H1 (cell line): ENCODE measurements at regions not wholly inside any gene's neighbourhood (a gene's known extent, or its start where the extent isn't known, plus 50 kb on each side); places are given as distances from the start of the nearest gene placed in this dataset.

Source experiments
- CTCF ChIA-PET: fragments of 300-600 bp; sonication (Branson Sonifier 250); formaldehyde crosslinking; loops from one replicate; lab custom pipeline; 2021; ENCODE audit not compliant: partially characterized antibody; lab: Charles Lee
- POLR2A ChIA-PET: fragments of 300-600 bp; sonication (Branson Sonifier 250); formaldehyde crosslinking; loops from one replicate; lab custom pipeline; 2021; ENCODE audit warnings: inconsistent platforms; ENCODE audit not compliant: partially characterized antibody; lab: Charles Lee
- DNase-seq, 2 experiments: peaks; one replicate each; pipeline versions ENCODE4 v3.0.0 to v3.0.0-alpha.2; 2010 to 2022; ENCODE audit warnings: low spot score in 2 of 2, low read depth in 1 of 2, mixed read lengths in 1 of 2
- FAIRE-seq: peaks from 2 replicates; lab custom pipeline; 2011; peaks lifted over from hg19 to GRCh38; lab: Jason Lieb, UNC
- H2AFZ ChIP-seq: 2 replicates; pipeline ENCODE4 v1.8.1; 2012; ENCODE audit warnings: low read length, inconsistent platforms
- H2AK5ac ChIP-seq: 2 replicates; pipeline ENCODE4 v1.6.1; 2013; ENCODE audit warnings: low read depth, low read length
- H2BK120ac ChIP-seq: replicated peaks from 2 replicates; pipeline ENCODE3; 2013; ENCODE audit warnings: low read depth, low read length, inconsistent platforms
- H2BK12ac ChIP-seq: 2 replicates; pipeline ENCODE4 v1.6.1; 2013; ENCODE audit warnings: low read depth, low read length
- H2BK15ac ChIP-seq: 2 replicates; pipeline ENCODE4 v1.6.1; 2013; ENCODE audit warnings: low read length
- H2BK20ac ChIP-seq: 2 replicates; pipeline ENCODE4 v1.6.1; 2013; ENCODE audit warnings: low read length
- H2BK5ac ChIP-seq: 2 replicates; pipeline ENCODE4 v1.6.1; 2013; ENCODE audit warnings: low read depth, low read length
- H3K14ac ChIP-seq: 2 replicates; pipeline ENCODE4 v1.6.1; 2013; ENCODE audit warnings: inconsistent platforms; ENCODE audit not compliant: insufficient read length
- H3K18ac ChIP-seq: 2 replicates; pipeline ENCODE4 v1.6.1; 2013; ENCODE audit warnings: low read length; ENCODE audit errors: extremely low read depth
- H3K23ac ChIP-seq: 2 replicates; pipeline ENCODE4 v1.6.1; 2013; ENCODE audit warnings: inconsistent platforms; ENCODE audit not compliant: insufficient read length
- H3K23me2 ChIP-seq: 2 replicates; pipeline ENCODE4 v1.6.1; 2013; ENCODE audit warnings: low read depth, low read length
- H3K27ac ChIP-seq: 2 replicates; pipeline ENCODE4 v1.6.1; 2011; ENCODE audit warnings: low read depth, low read length, inconsistent platforms
- H3K27me3 ChIP-seq, 4 experiments: replicated peaks in 1 of 4; 1 replicate in 1 of 4; 2 replicates in 3 of 4; pipeline versions ENCODE4 v1.6.1 to v1.8.1; 2011 to 2013; ENCODE audit warnings: low read length in 3 of 4, mild to moderate bottlenecking in 3 of 4, inconsistent platforms in 2 of 4, mixed read lengths in 2 of 4, moderate library complexity in 1 of 4; ENCODE audit not compliant: control insufficient read depth in 3 of 4, insufficient read depth in 3 of 4; ENCODE audit errors: extremely low read depth in 1 of 4
- H3K36me3 ChIP-seq, 4 experiments: 2 replicates each; pipeline versions ENCODE4 v1.6.1 to v1.8.1; 2011 to 2013; ENCODE audit warnings: mild to moderate bottlenecking in 4 of 4, low read length in 3 of 4, moderate library complexity in 2 of 4, control low read depth in 1 of 4, inconsistent platforms in 1 of 4; ENCODE audit not compliant: insufficient read depth in 4 of 4, control insufficient read depth in 2 of 4
- H3K4ac ChIP-seq: replicated peaks from 2 replicates; pipeline ENCODE3; 2013; ENCODE audit warnings: low read length, low read depth, mixed read lengths, inconsistent platforms; ENCODE audit not compliant: insufficient read length
- H3K4me1 ChIP-seq, 4 experiments: replicated peaks in 1 of 4; 1 replicate in 1 of 4; 2 replicates in 3 of 4; pipeline versions ENCODE4 v1.6.1 to v1.8.1; 2011 to 2013; ENCODE audit warnings: low read length in 3 of 4, inconsistent platforms in 2 of 4, mixed read lengths in 1 of 4; ENCODE audit not compliant: insufficient read depth in 4 of 4, control insufficient read depth in 3 of 4
- H3K4me2 ChIP-seq, 2 experiments: 2 replicates each; pipeline versions ENCODE4 v1.6.1 to v1.8.1; 2011 to 2013; ENCODE audit warnings: low read depth in 2 of 2, low read length in 2 of 2, control low read depth in 1 of 2, inconsistent platforms in 1 of 2, mild to moderate bottlenecking in 1 of 2; ENCODE audit not compliant: insufficient read depth in 1 of 2
- H3K4me3 ChIP-seq, 4 experiments: fragments of 200-600, 300-600 bp in 1 of 4; sonication (generic), shearing (Covaris generic), sonication (Bioruptor Twin) in 1 of 4; 2 replicates each; pipeline versions ENCODE4 v1.5.1 to v1.8.1; 2011 to 2016; ENCODE audit warnings: low read length in 4 of 4, low read depth in 3 of 4, control low read depth in 2 of 4, inconsistent platforms in 2 of 4, mild to moderate bottlenecking in 2 of 4, mixed read lengths in 1 of 4, moderate library complexity in 1 of 4; ENCODE audit not compliant: insufficient read depth in 2 of 4; ENCODE audit errors: extremely low read depth in 1 of 4
- H3K56ac ChIP-seq: replicated peaks from 2 replicates; pipeline ENCODE3; 2013; ENCODE audit warnings: low read depth, mild to moderate bottlenecking, mixed read lengths, low read length, inconsistent platforms; ENCODE audit not compliant: insufficient read length
- H3K79me1 ChIP-seq: 2 replicates; pipeline ENCODE4 v1.6.1; 2013; ENCODE audit warnings: low read depth, low read length, control low read depth
- H3K79me2 ChIP-seq, 2 experiments: 2 replicates each; pipeline versions ENCODE4 v1.6.1 to v1.8.1; 2012 to 2013; ENCODE audit warnings: low read length in 2 of 2, mild to moderate bottlenecking in 2 of 2, inconsistent platforms in 1 of 2; ENCODE audit not compliant: insufficient read depth in 2 of 2, control insufficient read depth in 1 of 2
- H3K9ac ChIP-seq, 4 experiments: replicated peaks in 1 of 4; 1 replicate in 1 of 4; 2 replicates in 3 of 4; pipeline versions ENCODE4 v1.6.1 to v1.8.1; 2011 to 2013; ENCODE audit warnings: low read depth in 3 of 4, low read length in 3 of 4, control low read depth in 2 of 4, mild to moderate bottlenecking in 2 of 4, moderate library complexity in 2 of 4, inconsistent platforms in 1 of 4; ENCODE audit errors: extremely low read depth in 1 of 4
- H3K9me3 ChIP-seq, 2 experiments: 2 replicates each; pipeline versions ENCODE4 v1.6.1 to v1.8.1; 2012 to 2013; ENCODE audit warnings: mild to moderate bottlenecking in 2 of 2, moderate library complexity in 2 of 2, control low read depth in 1 of 2, inconsistent platforms in 1 of 2, low read depth in 1 of 2, low read length in 1 of 2, mixed read lengths in 1 of 2; ENCODE audit not compliant: insufficient read depth in 2 of 2
- H4K20me1 ChIP-seq, 2 experiments: replicated peaks in 1 of 2; 2 replicates each; pipeline versions ENCODE3 to v1.8.1; 2011 to 2013; ENCODE audit warnings: inconsistent platforms in 2 of 2, low read length in 2 of 2, mild to moderate bottlenecking in 1 of 2; ENCODE audit not compliant: insufficient read depth in 2 of 2, control insufficient read depth in 1 of 2
- H4K5ac ChIP-seq: 2 replicates; pipeline ENCODE4 v1.6.1; 2013; ENCODE audit warnings: low read length, low read depth, mixed read lengths, inconsistent platforms; ENCODE audit not compliant: insufficient read length
- H4K8ac ChIP-seq: 2 replicates; pipeline ENCODE4 v1.8.0; 2013; ENCODE audit warnings: mild to moderate bottlenecking, moderate library complexity, low read length, inconsistent platforms; ENCODE audit not compliant: insufficient read depth; ENCODE audit errors: extremely low read depth
- H4K91ac ChIP-seq: replicated peaks from 2 replicates; pipeline ENCODE3; 2013; ENCODE audit warnings: low read length, mixed read lengths, inconsistent platforms; ENCODE audit not compliant: insufficient read length
- BACH1 ChIP-seq: IDR thresholded peaks from 2 replicates; pipeline ENCODE4 v1.6.1; 2012; ENCODE audit warnings: low read length, improper control_type of control experiment
- BCL11A ChIP-seq, 2 experiments: IDR thresholded peaks; one replicate each; pipeline ENCODE4 v1.6.1; 2011; ENCODE audit warnings: low read depth in 2 of 2, low read length in 2 of 2, mild to moderate bottlenecking in 2 of 2
- CBX8 ChIP-seq: fragments of 300-800, 300-1000 bp; sonication (generic); IDR thresholded peaks from 2 replicates; pipeline ENCODE4 v1.7.1; 2016; ENCODE audit warnings: low read depth, low read length, borderline replicate concordance
- CHD1 ChIP-seq: IDR thresholded peaks from 2 replicates; pipeline ENCODE4 v1.6.1; 2012; ENCODE audit warnings: low read depth, low read length, improper control_type of control experiment
- JUN ChIP-seq: IDR thresholded peaks from 2 replicates; pipeline ENCODE4 v1.6.1; 2011; ENCODE audit warnings: low read depth, mild to moderate bottlenecking, improper control_type of control experiment, low read length
- KDM5A ChIP-seq: fragments of 200-600 bp; IDR thresholded peaks from 2 replicates; pipeline ENCODE4 v1.7.1; 2012; ENCODE audit warnings: mild to moderate bottlenecking, low read length, inconsistent platforms, mixed read lengths
- MAFK ChIP-seq: IDR thresholded peaks from 2 replicates; pipeline ENCODE4 v1.6.1; 2012; ENCODE audit warnings: low read depth, mild to moderate bottlenecking, improper control_type of control experiment, low read length
- NANOG ChIP-seq: IDR thresholded peaks from 2 replicates; pipeline ENCODE4 v1.6.1; 2011; ENCODE audit warnings: low read length, low read depth, mild to moderate bottlenecking, inconsistent platforms; ENCODE audit not compliant: insufficient read depth, poor library complexity, severe bottlenecking
- POU5F1 ChIP-seq: IDR thresholded peaks from 2 replicates; pipeline ENCODE4 v1.6.1; 2011; ENCODE audit warnings: low read depth, mild to moderate bottlenecking, low read length, moderate library complexity
- RAD21 ChIP-seq, 2 experiments: IDR thresholded peaks in 1 of 2; conservative IDR thresholded peaks in 1 of 2; 2 replicates each; pipeline ENCODE4 v1.6.1; 2011; ENCODE audit warnings: low read depth in 2 of 2, low read length in 2 of 2, improper control_type of control experiment in 1 of 2, inconsistent platforms in 1 of 2, mild to moderate bottlenecking in 1 of 2, moderate library complexity in 1 of 2
- RXRA ChIP-seq: IDR thresholded peaks from 2 replicates; pipeline ENCODE4 v1.6.1; 2011; ENCODE audit warnings: low read depth, mild to moderate bottlenecking, low read length, moderate library complexity; ENCODE audit not compliant: insufficient read depth
- SIRT6 ChIP-seq: IDR thresholded peaks from one replicate; pipeline ENCODE4 v1.7.1; 2012; ENCODE audit warnings: low read length, inconsistent platforms
- SP2 ChIP-seq: IDR thresholded peaks from 2 replicates; pipeline ENCODE4 v1.6.1; 2012; ENCODE audit warnings: mild to moderate bottlenecking, low read length, inconsistent platforms
- SRF ChIP-seq: IDR thresholded peaks from 2 replicates; pipeline ENCODE4 v1.6.1; 2011; ENCODE audit warnings: mild to moderate bottlenecking, low read depth, low read length, moderate library complexity
- WGBS, 2 experiments: shearing (Covaris generic) in 1 of 2; methylation state at CpG; one replicate each; pipeline versions ENCODE4 v1.1.6 to v1.1.7; 2013 to 2015; ENCODE audit warnings: low lambda C conversion rate in 2 of 2, mixed read lengths in 2 of 2, inconsistent platforms in 1 of 2, low coverage in 1 of 2, missing lambda C conversion rate in 1 of 2; ENCODE audit not compliant: insufficient replicate concordance in 2 of 2, insufficient coverage in 1 of 2, insufficient read length in 1 of 2; ENCODE audit errors: extremely low coverage in 1 of 2, missing lambda C conversion rate in 1 of 2; 5-methylcytosine and 5-hydroxymethylcytosine counted together
- TF ChIP-seq, protein P1 (sequence below): IDR thresholded peaks from 2 replicates; pipeline ENCODE4 v1.6.1; 2011; ENCODE audit warnings: low read length, improper control_type of control experiment

DNA sequence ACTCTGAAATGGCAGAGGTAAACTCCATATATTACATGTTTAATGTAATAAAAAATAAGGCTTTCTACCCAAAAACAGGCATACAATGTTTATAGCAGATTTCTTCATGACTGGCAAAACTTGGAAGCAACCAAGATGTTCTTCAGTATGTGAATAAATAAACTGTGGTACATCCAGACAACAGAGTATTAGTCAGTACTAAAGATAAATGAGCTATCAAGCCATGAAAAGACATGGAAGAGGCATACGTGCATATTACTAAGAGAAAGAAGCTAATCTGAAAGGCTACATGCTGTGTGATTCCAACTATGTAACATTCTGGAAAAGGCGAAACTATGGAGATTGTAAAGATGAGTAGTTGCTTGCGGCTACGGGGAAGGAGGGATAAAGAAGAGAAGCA is 97.4 kb downstream of the OSR1 start:
- Histone ChIP-seq H2AK5ac (no peak overlapping the region), H3K4ac (no peak overlapping the region), H2BK15ac (no peak overlapping the region), H3K23ac (no peak overlapping the region), H2BK120ac (no peak overlapping the region), H3K9ac (no peak overlapping the region), H4K5ac (no peak overlapping the region), H2BK12ac (no peak overlapping the region), H3K4me2 (no peak overlapping the region), H2AFZ (no peak overlapping the region), H3K18ac (no peak overlapping the region), H3K56ac (no peak overlapping the region), H3K9me3 (no peaks in the 10 kb centered on the region), H3K14ac (no peak overlapping the region), H3K27ac (no peak overlapping the region), H3K36me3 (no peaks in the 10 kb centered on the region), H4K8ac (no peak overlapping the region), H2BK20ac (no peak overlapping the region), H3K23me2 (no peaks in the 10 kb centered on the region), H3K4me1 (no peaks in the 10 kb centered on the region), H3K4me3 (no peak overlapping the region), H4K20me1 (no peaks in the 10 kb centered on the region), H2BK5ac (no peak overlapping the region), H4K91ac (no peak overlapping the region), H3K79me1 (no peaks in the 10 kb centered on the region), H3K27me3 (no peaks in the 10 kb centered on the region), H3K79me2 (no peaks in the 10 kb centered on the region)
- WGBS, 2 experiments = 90% methylated on average over 4 of the region's 4 CpGs; no CpG with 5 or more reads in 1 of the 2 experiments
- CTCF ChIA-PET = interaction anchor here (1.9 kb wide), 1 partner anchor 17 kb away, joined by 4 read pairs; no protein-coding TSS in a partner anchor
- POLR2A ChIA-PET = no interaction called here
- no peak for DNase-seq
- FAIRE-seq = no peak
- TF ChIP-seq BACH1 (no peak), SIRT6 (no peak), NANOG (no peak), MAFK (no peak), BCL11A (IDR thresholded peaks at IDR 0.05; ENCODE audit: low read depth in 2 of 2, low read length in 2 of 2) (no peak), SRF (no peak), CBX8 (no peak), POU5F1 (no peak), RAD21 (IDR thresholded peaks at IDR 0.05 in 1 of 2, conservative IDR thresholded peaks at IDR 0.05 in 1 of 2; ENCODE audit: low read depth in 2 of 2, low read length in 2 of 2) (no peak), RXRA (no peak), KDM5A (no peak), CHD1 (no peak), JUN (no peak), SP2 (no peak)
- TF ChIP-seq, protein P1, sequence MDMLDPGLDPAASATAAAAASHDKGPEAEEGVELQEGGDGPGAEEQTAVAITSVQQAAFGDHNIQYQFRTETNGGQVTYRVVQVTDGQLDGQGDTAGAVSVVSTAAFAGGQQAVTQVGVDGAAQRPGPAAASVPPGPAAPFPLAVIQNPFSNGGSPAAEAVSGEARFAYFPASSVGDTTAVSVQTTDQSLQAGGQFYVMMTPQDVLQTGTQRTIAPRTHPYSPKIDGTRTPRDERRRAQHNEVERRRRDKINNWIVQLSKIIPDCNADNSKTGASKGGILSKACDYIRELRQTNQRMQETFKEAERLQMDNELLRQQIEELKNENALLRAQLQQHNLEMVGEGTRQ = no peak
